ENCODE measurements at regions not wholly inside any gene's neighbourhood (a gene's known extent, or its start where the extent isn't known, plus 50 kb on each side); places are given as distances from the start of the nearest gene placed in this dataset.
"Not testable (repeated sequence)": the region's sequence is repeated elsewhere in the genome, so short reads cannot be mapped to it uniquely, and the experiment has no call there.

DNA sequence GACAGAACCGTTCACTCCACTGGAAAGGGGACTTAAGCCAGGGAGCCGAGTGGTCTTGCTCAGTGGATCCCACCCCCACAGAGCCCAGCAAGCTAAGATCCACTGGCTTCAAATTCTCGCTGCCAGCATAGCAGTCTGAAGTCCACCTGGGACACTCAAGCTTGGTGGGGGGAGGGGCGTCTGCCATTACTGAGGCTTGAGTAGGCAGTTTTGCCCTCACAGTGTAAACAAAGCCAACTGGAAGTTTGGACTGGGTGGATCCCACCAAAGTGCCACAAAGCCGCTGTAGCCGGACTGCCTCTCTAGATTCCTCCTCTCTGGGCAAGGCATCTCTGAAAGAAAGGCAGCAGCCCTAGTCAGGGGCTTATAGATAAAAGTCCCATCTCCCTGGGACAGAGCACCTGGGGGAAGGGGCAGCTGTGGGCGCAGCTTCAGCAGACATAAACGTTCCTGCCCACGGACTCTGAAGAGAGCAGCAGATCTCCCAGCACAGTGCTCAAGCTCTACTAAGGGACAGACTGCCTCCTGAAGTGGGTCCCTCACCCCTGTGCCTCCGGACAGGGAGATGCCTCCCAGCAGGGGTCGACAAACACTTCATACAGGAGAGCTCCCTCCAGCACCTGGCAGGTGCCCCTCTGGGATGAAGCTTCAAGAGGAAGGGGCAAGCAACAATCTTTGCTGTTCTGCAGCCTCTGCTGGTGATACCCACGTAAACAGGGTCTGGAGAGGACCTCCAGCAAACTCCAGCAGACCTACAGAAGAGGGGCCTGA lies 75.2 kb downstream of the OXGR1 start (continued):
- TF ChIP-seq GFI1 (CRISPR knock-in tag; IDR thresholded peaks at IDR 0.05; ENCODE audit: borderline replicate concordance), result 0 out of 2 replicates have a peak, but pooled peaks have one; percentile 18
- 0 out of 2 replicates have a peak, but pooled peaks have one; percentile 29 for TF ChIP-seq ZBTB7B (CRISPR knock-in tag; IDR thresholded peaks at IDR 0.05)
- 0 out of 2 replicates have a peak, but pooled peaks have one; percentile 24 for TF ChIP-seq ZNF350 (CRISPR knock-in tag; IDR thresholded peaks at IDR 0.05; ENCODE audit: borderline replicate concordance, low read depth)
- TF ChIP-seq STAG1 (CRISPR knock-in tag; IDR thresholded peaks at IDR 0.05), result peak; percentile 27
- TF ChIP-seq FOXA1 (IDR thresholded peaks at IDR 0.05), result not testable (repeated sequence)
- TF ChIP-seq FOXA1 (CRISPR knock-in tag; IDR thresholded peaks at IDR 0.05), result 0 out of 2 replicates have a peak, but pooled peaks have one; percentile 18
- TF ChIP-seq, protein P1, sequence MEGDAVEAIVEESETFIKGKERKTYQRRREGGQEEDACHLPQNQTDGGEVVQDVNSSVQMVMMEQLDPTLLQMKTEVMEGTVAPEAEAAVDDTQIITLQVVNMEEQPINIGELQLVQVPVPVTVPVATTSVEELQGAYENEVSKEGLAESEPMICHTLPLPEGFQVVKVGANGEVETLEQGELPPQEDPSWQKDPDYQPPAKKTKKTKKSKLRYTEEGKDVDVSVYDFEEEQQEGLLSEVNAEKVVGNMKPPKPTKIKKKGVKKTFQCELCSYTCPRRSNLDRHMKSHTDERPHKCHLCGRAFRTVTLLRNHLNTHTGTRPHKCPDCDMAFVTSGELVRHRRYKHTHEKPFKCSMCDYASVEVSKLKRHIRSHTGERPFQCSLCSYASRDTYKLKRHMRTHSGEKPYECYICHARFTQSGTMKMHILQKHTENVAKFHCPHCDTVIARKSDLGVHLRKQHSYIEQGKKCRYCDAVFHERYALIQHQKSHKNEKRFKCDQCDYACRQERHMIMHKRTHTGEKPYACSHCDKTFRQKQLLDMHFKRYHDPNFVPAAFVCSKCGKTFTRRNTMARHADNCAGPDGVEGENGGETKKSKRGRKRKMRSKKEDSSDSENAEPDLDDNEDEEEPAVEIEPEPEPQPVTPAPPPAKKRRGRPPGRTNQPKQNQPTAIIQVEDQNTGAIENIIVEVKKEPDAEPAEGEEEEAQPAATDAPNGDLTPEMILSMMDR (CRISPR knock-in tag; IDR thresholded peaks at IDR 0.05), result peak; percentile 48
- TF ChIP-seq HNF4A (CRISPR knock-in tag; IDR thresholded peaks at IDR 0.05), result peak; percentile 57
- TF ChIP-seq TEAD3 (CRISPR knock-in tag; optimal IDR thresholded peaks at IDR 0.05; ENCODE audit: borderline replicate concordance), result peak; percentile 55
- TF ChIP-seq, protein P2, sequence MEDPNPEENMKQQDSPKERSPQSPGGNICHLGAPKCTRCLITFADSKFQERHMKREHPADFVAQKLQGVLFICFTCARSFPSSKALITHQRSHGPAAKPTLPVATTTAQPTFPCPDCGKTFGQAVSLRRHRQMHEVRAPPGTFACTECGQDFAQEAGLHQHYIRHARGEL (CRISPR knock-in tag; IDR thresholded peaks at IDR 0.05), result peak; percentile 99

DNA sequence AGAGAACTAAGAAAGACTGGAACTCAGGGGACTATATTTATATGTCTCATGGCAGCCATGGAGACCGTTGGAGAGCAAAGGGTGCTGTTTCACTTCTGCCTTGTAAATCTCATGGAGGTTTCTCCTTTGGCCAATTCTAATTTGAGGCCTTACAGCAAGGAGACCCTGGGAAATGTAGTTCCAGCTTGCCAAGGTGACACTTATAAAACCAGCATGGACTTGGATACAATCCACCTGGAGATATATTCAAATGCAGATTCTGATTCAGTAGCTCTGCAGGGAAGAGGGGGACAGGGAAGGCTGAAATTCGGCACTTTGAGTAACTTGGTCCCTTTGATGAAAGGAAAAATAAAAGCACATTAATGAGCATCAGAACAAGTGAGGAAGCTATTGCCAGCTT lies 90.0 kb downstream of the OXGR1 start:
- no peak for FAIRE-seq
- ChIA-PET CTCF (ENCODE audit: low intra/inter-chr PET ratio, low total read pairs) (no interaction called here), POLR2A (no interaction called here)
- Histone ChIP-seq H3K27ac (ENCODE audit: extremely low read length, insufficient read depth, low read length) (no peak overlapping the region), H3K4me2 (ENCODE audit: low read depth, low read length) (no peak overlapping the region), H3K4me3 (replicated peaks in 1 of 3; ENCODE audit: insufficient read depth in 1 of 3, low read depth in 2 of 3, low read length in 3 of 3) (no peak overlapping the region), H3K79me2 (ENCODE audit: insufficient read depth, low read length) (no peaks in the 10 kb centered on the region), H2AFZ (ENCODE audit: low read length) (no peak overlapping the region), H3K9me3 (ENCODE audit: low read length) (no peaks in the 10 kb centered on the region), H3K27me3 (ENCODE audit: control insufficient read depth in 1 of 2, insufficient read depth in 2 of 2, low read length in 2 of 2) (no peaks in the 10 kb centered on the region), H4K20me1 (ENCODE audit: insufficient read depth, low read length) (no peaks in the 10 kb centered on the region), H3K9ac (ENCODE audit: insufficient read depth, low read depth, low read length) (no peak overlapping the region), H3K36me3 (replicated peaks in 1 of 2; ENCODE audit: control insufficient read depth in 1 of 2, insufficient read depth in 2 of 2, low read length in 2 of 2) (no peaks in the 10 kb centered on the region), H3K4me1 (ENCODE audit: insufficient read depth, low read length) (no peaks in the 10 kb centered on the region)
- in situ Hi-C loops (cut with HindIII; ENCODE audit: extremely low pct_ligation_motif_present, low pct_unique_long_range_greater_than_20kb), result no loop called here
- TF ChIP-seq TBL1XR1 (IDR thresholded peaks at IDR 0.05; ENCODE audit: borderline replicate concordance, low read length, partially characterized antibody) (no peak), MIXL1 (CRISPR knock-in tag; IDR thresholded peaks at IDR 0.05) (no peak)
- TF ChIP-seq, protein P3, sequence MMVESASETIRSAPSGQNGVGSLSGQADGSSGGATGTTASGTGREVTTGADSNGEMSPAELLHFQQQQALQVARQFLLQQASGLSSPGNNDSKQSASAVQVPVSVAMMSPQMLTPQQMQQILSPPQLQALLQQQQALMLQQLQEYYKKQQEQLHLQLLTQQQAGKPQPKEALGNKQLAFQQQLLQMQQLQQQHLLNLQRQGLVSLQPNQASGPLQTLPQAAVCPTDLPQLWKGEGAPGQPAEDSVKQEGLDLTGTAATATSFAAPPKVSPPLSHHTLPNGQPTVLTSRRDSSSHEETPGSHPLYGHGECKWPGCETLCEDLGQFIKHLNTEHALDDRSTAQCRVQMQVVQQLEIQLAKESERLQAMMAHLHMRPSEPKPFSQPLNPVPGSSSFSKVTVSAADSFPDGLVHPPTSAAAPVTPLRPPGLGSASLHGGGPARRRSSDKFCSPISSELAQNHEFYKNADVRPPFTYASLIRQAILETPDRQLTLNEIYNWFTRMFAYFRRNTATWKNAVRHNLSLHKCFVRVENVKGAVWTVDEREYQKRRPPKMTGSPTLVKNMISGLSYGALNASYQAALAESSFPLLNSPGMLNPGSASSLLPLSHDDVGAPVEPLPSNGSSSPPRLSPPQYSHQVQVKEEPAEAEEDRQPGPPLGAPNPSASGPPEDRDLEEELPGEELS (CRISPR knock-in tag; IDR thresholded peaks at IDR 0.05), result no peak
- TF ChIP-seq, protein P4, sequence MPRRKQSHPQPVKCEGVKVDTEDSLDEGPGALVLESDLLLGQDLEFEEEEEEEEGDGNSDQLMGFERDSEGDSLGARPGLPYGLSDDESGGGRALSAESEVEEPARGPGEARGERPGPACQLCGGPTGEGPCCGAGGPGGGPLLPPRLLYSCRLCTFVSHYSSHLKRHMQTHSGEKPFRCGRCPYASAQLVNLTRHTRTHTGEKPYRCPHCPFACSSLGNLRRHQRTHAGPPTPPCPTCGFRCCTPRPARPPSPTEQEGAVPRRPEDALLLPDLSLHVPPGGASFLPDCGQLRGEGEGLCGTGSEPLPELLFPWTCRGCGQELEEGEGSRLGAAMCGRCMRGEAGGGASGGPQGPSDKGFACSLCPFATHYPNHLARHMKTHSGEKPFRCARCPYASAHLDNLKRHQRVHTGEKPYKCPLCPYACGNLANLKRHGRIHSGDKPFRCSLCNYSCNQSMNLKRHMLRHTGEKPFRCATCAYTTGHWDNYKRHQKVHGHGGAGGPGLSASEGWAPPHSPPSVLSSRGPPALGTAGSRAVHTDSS (CRISPR knock-in tag; conservative IDR thresholded peaks at IDR 0.05), result no peak
- BruUV-seq (replicated peaks), result no TSS peak
- WGBS (ENCODE audit: low lambda C conversion rate), result 5% methylated on average over 2 of the region's 2 CpGs
- ATAC-seq, result no peak
- DNase-seq (ENCODE audit: low spot score), result no peak
- intact Hi-C loops (cut with micrococcal nuclease; ENCODE audit: unreplicated experiment), result no loop called here
